ENCODE measurements at regions not wholly inside any gene's neighbourhood (a gene's known extent, or its start where the extent isn't known, plus 50 kb on each side); places are given as distances from the start of the nearest gene placed in this dataset.

DNA sequence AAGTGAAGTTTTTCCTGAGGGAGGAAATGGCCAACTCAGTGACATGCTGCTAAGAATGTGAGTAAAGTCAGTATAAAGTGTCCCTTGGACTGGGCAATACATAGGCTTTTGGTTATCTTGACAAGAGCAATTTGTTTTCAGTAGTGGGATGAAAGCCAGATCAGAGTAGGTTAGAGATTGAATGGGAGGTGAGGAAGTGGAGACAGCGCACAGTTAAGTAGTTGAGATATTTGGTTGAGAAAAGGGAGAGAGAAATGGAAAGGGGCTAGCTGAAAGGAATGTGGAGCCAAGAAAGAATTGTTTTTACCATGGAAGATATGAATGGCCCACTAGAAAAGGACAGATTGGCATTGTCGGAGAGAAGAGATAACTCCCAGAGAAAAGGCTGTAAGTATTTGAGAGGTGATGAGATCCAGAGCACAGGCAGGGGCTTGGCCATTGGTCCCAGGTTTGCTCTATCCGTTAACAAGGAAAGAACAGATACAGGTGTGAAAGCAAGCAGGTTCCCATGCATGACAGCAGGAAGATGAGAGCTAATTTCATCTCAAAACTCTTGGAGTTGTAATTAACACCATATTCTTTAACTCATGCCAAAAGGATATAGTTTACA lies 392.0 kb downstream of the NR2F1-AS1 start:
- CTCF ChIA-PET = no interaction called here
- intact Hi-C loops (cut with micrococcal nuclease) = no loop called here
- DNase-seq (no peak), ATAC-seq (no peak)
- Mint-ChIP-seq H3K27me3 (no peaks in the 10 kb centered on the region), H3K4me3 (no peak overlapping the region), H3K27ac (no peak overlapping the region), H3K9me3 (no peaks in the 10 kb centered on the region), H3K4me1 (ENCODE audit: low read depth) (no peaks in the 10 kb centered on the region), H3K36me3 (ENCODE audit: low read depth) (no peaks in the 10 kb centered on the region)
- TF ChIP-seq CTCF (IDR thresholded peaks at IDR 0.05) = no peak
- POLR2A ChIA-PET = no interaction called here

DNA sequence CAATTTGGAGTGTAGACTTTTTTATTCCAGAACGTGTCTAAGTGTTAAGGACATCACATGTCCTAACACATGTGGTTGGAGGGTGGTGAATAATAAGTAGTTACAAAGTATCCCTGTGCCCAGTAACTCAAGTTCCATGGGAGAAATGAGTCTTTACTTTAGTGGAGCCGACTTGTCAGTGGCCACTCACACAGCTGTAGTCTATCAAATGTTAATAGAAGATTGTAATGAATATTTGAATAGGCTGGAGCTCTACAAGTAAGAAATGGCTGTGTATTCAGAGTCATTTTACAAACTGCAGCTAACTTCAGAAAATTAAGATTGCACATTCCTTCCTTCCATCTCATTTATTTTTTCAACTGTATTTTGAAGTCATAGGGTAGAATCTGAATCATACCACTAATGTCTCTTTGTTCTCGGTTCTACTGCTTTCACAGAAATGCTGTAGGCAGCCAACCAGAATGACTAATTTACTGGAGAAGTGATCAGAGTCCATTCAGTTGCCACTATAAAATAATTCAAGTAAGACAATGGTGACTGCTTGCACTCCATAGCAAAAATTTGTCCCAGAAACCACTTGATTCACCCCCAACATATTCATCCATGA lies 394.8 kb downstream of the NR2F1-AS1 start:
- ChIA-PET CTCF (no interaction called here), POLR2A (no interaction called here)
- no peaks in the 10 kb centered on the region for H3K27me3 Mint-ChIP-seq
- DNase-seq (no peak), ATAC-seq (no peak)
- no peaks in the 10 kb centered on the region for H3K9me3 Mint-ChIP-seq
- no peaks in the 10 kb centered on the region for H3K4me1 Mint-ChIP-seq (ENCODE audit: low read depth)
- no peak for TF ChIP-seq CTCF (IDR thresholded peaks at IDR 0.05)
- H3K36me3 Mint-ChIP-seq (ENCODE audit: low read depth) = no peaks in the 10 kb centered on the region
- H3K4me3 Mint-ChIP-seq = no peak overlapping the region
- intact Hi-C loops (cut with micrococcal nuclease) = no loop called here
- H3K27ac Mint-ChIP-seq = no peak overlapping the region

DNA sequence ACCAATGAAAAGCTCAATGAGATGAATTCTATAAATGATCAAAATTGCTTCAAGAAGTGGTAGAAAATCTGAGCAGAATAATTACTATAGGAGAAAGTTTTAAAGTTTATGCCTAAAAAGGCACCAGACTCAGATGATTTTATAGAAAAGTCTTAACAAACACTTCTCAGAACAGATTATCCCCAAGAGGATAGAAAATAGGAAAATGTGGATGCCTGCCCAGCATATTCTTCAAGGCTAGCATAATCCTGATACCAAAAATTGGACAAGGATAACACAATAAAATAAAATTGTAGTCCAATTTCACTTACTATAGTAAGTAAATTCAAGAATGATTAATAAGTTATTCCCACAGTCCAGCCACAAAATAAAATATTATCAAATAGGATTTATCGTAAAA lies 397.0 kb downstream of the NR2F1-AS1 start:
- Mint-ChIP-seq H3K27ac (no peak overlapping the region), H3K9me3 (no peaks in the 10 kb centered on the region), H3K4me1 (ENCODE audit: low read depth) (no peaks in the 10 kb centered on the region), H3K27me3 (no peaks in the 10 kb centered on the region), H3K36me3 (ENCODE audit: low read depth) (no peaks in the 10 kb centered on the region), H3K4me3 (no peak overlapping the region)
- no peak for DNase-seq
- ChIA-PET CTCF (no interaction called here), POLR2A (no interaction called here)
- no peak for TF ChIP-seq CTCF (IDR thresholded peaks at IDR 0.05)
- intact Hi-C loops (cut with micrococcal nuclease) = no loop called here
- ATAC-seq = no peak

DNA sequence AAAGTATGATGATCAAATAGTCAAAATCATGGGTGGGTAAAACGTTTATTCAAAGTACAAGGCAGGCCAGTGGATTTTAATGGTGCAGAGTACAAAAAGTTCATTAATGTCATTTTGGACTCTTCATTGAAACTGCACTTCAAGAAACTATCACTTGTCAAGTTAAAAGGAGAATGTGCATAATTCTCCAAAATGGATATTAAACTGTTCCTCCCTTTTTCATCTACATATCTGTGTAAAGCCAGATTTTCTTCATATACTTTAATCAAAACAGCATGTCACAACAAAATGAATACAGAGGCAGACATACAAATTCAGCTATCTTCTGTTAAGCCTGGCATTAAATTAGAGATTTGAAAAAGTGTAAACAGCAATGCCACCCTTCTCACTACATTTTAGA lies 401.6 kb downstream of the NR2F1-AS1 start:
- Mint-ChIP-seq H3K27me3 (no peaks in the 10 kb centered on the region), H3K36me3 (ENCODE audit: low read depth) (no peaks in the 10 kb centered on the region), H3K27ac (no peak overlapping the region), H3K4me1 (ENCODE audit: low read depth) (no peaks in the 10 kb centered on the region), H3K9me3 (no peaks in the 10 kb centered on the region), H3K4me3 (no peak overlapping the region)
- DNase-seq (no peak), ATAC-seq (no peak)
- ChIA-PET CTCF (no interaction called here), POLR2A (no interaction called here)
- no peak for TF ChIP-seq CTCF (IDR thresholded peaks at IDR 0.05)
- intact Hi-C loops (cut with micrococcal nuclease) = no loop called here

DNA sequence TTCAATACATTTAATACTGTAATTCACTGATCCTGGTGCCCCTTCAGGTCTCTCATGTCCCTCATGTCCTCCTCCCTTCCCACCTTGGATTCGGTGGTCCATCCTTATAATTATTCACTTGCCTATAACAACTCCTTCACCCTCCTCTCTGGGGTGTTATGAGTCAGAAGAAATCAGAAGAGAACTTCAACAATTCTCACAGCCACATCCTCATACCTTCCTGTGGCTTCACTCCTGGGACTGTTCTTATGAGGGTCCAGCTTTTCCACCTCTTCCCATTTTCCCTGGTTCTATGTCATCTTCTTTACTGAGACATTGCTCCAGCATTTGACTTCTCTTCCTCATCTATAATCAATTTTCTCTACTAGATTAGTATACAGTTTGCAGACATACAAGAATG lies 406.1 kb downstream of the NR2F1-AS1 start:
- intact Hi-C loops (cut with micrococcal nuclease) = no loop called here
- no peak for TF ChIP-seq CTCF (IDR thresholded peaks at IDR 0.05)
- Mint-ChIP-seq H3K27me3 (no peaks in the 10 kb centered on the region), H3K4me3 (no peak overlapping the region), H3K27ac (no peak overlapping the region), H3K4me1 (ENCODE audit: low read depth) (no peaks in the 10 kb centered on the region), H3K36me3 (ENCODE audit: low read depth) (no peaks in the 10 kb centered on the region), H3K9me3 (no peaks in the 10 kb centered on the region)
- POLR2A ChIA-PET = no interaction called here
- DNase-seq (no peak), ATAC-seq (no peak)
- CTCF ChIA-PET = no interaction called here

Measured in activated CD8-positive, alpha-beta T cell treated with anti-CD3 and anti-CD28 coated beads for 36 hours (primary cell).